H9 (cell line): ENCODE measurements at regions not wholly inside any gene's neighbourhood (a gene's known extent, or its start where the extent isn't known, plus 50 kb on each side); places are given as distances from the start of the nearest gene placed in this dataset.

Experiments used
- DNase-seq: peaks from one replicate; pipeline ENCODE4 v3.0.0-alpha.2; 2017
- H2AFZ ChIP-seq: one replicate; pipeline ENCODE4 v1.6.1; 2013; ENCODE audit warnings: mild to moderate bottlenecking, low read length, control low read depth, moderate library complexity
- H2AK5ac ChIP-seq: 2 replicates; pipeline ENCODE4 v1.6.1; 2013; ENCODE audit warnings: low read length, control low read depth, mixed read lengths; ENCODE audit not compliant: insufficient read length
- H2BK120ac ChIP-seq: one replicate; pipeline ENCODE4 v1.6.1; 2013; ENCODE audit warnings: low read depth, mild to moderate bottlenecking, low read length, control low read depth, inconsistent platforms; ENCODE audit not compliant: poor library complexity, severe bottlenecking
- H2BK12ac ChIP-seq: 2 replicates; pipeline ENCODE4 v1.6.1; 2013; ENCODE audit warnings: low read length, control low read depth, mixed read lengths, low read depth; ENCODE audit not compliant: insufficient read length
- H2BK15ac ChIP-seq: 2 replicates; pipeline ENCODE4 v1.6.1; 2013; ENCODE audit warnings: low read depth, low read length, control low read depth
- H2BK20ac ChIP-seq: one replicate; pipeline ENCODE4 v1.6.1; 2013; ENCODE audit warnings: low read depth, mild to moderate bottlenecking, low read length, control low read depth, inconsistent platforms; ENCODE audit not compliant: poor library complexity, severe bottlenecking
- H2BK5ac ChIP-seq: 2 replicates; pipeline ENCODE4 v1.6.1; 2013; ENCODE audit warnings: low read length, control low read depth, mixed read lengths; ENCODE audit not compliant: insufficient read length
- H3K14ac ChIP-seq: 2 replicates; pipeline ENCODE4 v1.6.1; 2013; ENCODE audit warnings: low read length, control low read depth; ENCODE audit not compliant: insufficient read depth
- H3K18ac ChIP-seq: 2 replicates; pipeline ENCODE4 v1.6.1; 2013; ENCODE audit warnings: low read depth, mild to moderate bottlenecking, mixed read lengths, low read length, control low read depth; ENCODE audit not compliant: insufficient read length
- H3K23ac ChIP-seq: 2 replicates; pipeline ENCODE4 v1.6.1; 2013; ENCODE audit warnings: low read length, control low read depth, mixed read lengths, low read depth; ENCODE audit not compliant: insufficient read length
- H3K23me2 ChIP-seq: 2 replicates; pipeline ENCODE4 v1.6.1; 2013; ENCODE audit warnings: low read depth, mild to moderate bottlenecking, mixed read lengths, low read length, control low read depth; ENCODE audit not compliant: insufficient read length, poor library complexity, severe bottlenecking
- H3K27ac ChIP-seq: 2 replicates; pipeline ENCODE4 v1.5.1; 2013; ENCODE audit warnings: low read length, control low read depth, mixed read lengths, low read depth; ENCODE audit not compliant: insufficient read length
- H3K27me3 ChIP-seq: 2 replicates; pipeline ENCODE4 v1.6.1; 2013; ENCODE audit warnings: low read length, control low read depth, inconsistent platforms; ENCODE audit not compliant: insufficient read depth
- H3K4ac ChIP-seq: 2 replicates; pipeline ENCODE4 v1.6.1; 2013; ENCODE audit warnings: low read depth, mild to moderate bottlenecking, control low read depth, inconsistent platforms, low read length, moderate library complexity
- H3K4me1 ChIP-seq: 2 replicates; pipeline ENCODE4 v1.6.1; 2013; ENCODE audit warnings: low read length, control low read depth, inconsistent platforms; ENCODE audit not compliant: insufficient read depth
- H3K4me2 ChIP-seq: 2 replicates; pipeline ENCODE4 v1.6.1; 2013; ENCODE audit warnings: low read length, control low read depth, mixed read lengths; ENCODE audit not compliant: insufficient read length, insufficient read depth
- H3K56ac ChIP-seq: 2 replicates; pipeline ENCODE4 v1.6.1; 2013; ENCODE audit warnings: low read depth, mild to moderate bottlenecking, mixed read lengths, low read length, control low read depth; ENCODE audit not compliant: insufficient read length
- H3K79me1 ChIP-seq: 2 replicates; pipeline ENCODE4 v1.6.1; 2013; ENCODE audit warnings: low read depth, mild to moderate bottlenecking, moderate library complexity, low read length, control low read depth, inconsistent platforms; ENCODE audit not compliant: insufficient read depth, poor library complexity, severe bottlenecking
- H3K79me2 ChIP-seq: 2 replicates; pipeline ENCODE4 v1.6.1; 2013; ENCODE audit warnings: low read length, control low read depth, inconsistent platforms; ENCODE audit not compliant: insufficient read depth
- H3K9ac ChIP-seq: 2 replicates; pipeline ENCODE4 v1.6.1; 2013; ENCODE audit warnings: low read length, control low read depth, mixed read lengths; ENCODE audit not compliant: insufficient read length; ENCODE audit errors: extremely low read depth
- H3K9me3 ChIP-seq: one replicate; pipeline ENCODE4 v1.6.1; 2013; ENCODE audit warnings: low read depth, low read length, inconsistent platforms; ENCODE audit not compliant: control insufficient read depth
- H3T11ph ChIP-seq: one replicate; pipeline ENCODE4 v1.6.1; 2013; ENCODE audit warnings: mild to moderate bottlenecking, low read length, control low read depth, inconsistent platforms
- H4K20me1 ChIP-seq: one replicate; pipeline ENCODE4 v1.6.1; 2013; ENCODE audit not compliant: control insufficient read depth, insufficient read length, insufficient read depth
- H4K5ac ChIP-seq: 2 replicates; pipeline ENCODE4 v1.6.1; 2013; ENCODE audit warnings: low read depth, mild to moderate bottlenecking, mixed read lengths, low read length, control low read depth; ENCODE audit not compliant: insufficient read length
- H4K8ac ChIP-seq: replicated peaks from 2 replicates; pipeline ENCODE4 v1.6.1; 2013; ENCODE audit warnings: low read length, control low read depth, mixed read lengths, low read depth; ENCODE audit not compliant: insufficient read length
- H4K91ac ChIP-seq: 2 replicates; pipeline ENCODE4 v1.6.1; 2013; ENCODE audit warnings: low read depth, mild to moderate bottlenecking, moderate library complexity, mixed read lengths, low read length, control low read depth; ENCODE audit not compliant: insufficient read length
- H3K27ac Mint-ChIP-seq, 3 experiments: 2 replicates in 2 of 3; 3 replicates in 1 of 3; pipeline ENCODE4 v1.8.0; 2020 to 2021; ENCODE audit warnings: mixed read lengths in 3 of 3, mild to moderate bottlenecking in 1 of 3, moderate library complexity in 1 of 3
- H3K27me3 Mint-ChIP-seq: 2 replicates; pipeline ENCODE4 v1.8.0; 2021; ENCODE audit warnings: low read depth, mild to moderate bottlenecking, moderate library complexity, mixed read lengths
- H3K36me3 Mint-ChIP-seq, 3 experiments: 2 replicates in 2 of 3; 3 replicates in 1 of 3; pipeline ENCODE4 v1.8.0; 2020 to 2021; ENCODE audit warnings: low read depth in 3 of 3, mixed read lengths in 3 of 3; ENCODE audit not compliant: insufficient read depth in 1 of 3
- H3K4me1 Mint-ChIP-seq, 2 experiments: 2 replicates each; pipeline ENCODE4 v1.8.0; 2020; ENCODE audit warnings: mixed read lengths in 2 of 2
- H3K4me3 Mint-ChIP-seq, 2 experiments: 2 replicates in 1 of 2; 3 replicates in 1 of 2; pipeline ENCODE4 v1.8.0; 2020 to 2021; ENCODE audit warnings: mild to moderate bottlenecking in 2 of 2, mixed read lengths in 2 of 2, moderate library complexity in 1 of 2
- H3K9me3 Mint-ChIP-seq, 2 experiments: 2 replicates in 1 of 2; 3 replicates in 1 of 2; pipeline ENCODE4 v1.8.0; 2020; ENCODE audit warnings: mild to moderate bottlenecking in 2 of 2, mixed read lengths in 2 of 2, moderate library complexity in 1 of 2
- WGBS: extraction: QIAGEN DNeasy Blood & Tissue Kit; methylation state at CpG from one replicate; pipeline ENCODE4 v1.1.7; 2013; ENCODE audit warnings: missing lambda C conversion rate, low lambda C conversion rate, mixed read lengths; ENCODE audit not compliant: insufficient read length; ENCODE audit errors: extremely low coverage; 5-methylcytosine and 5-hydroxymethylcytosine counted together
- TF ChIP-seq, protein P1 (sequence below): fragments of 200-600 bp; sonication (generic); conservative IDR thresholded peaks from 3 replicates; pipeline ENCODE4 v1.8.0; 2021; ENCODE audit warnings: antibody characterized with exemption, mild to moderate bottlenecking

DNA sequence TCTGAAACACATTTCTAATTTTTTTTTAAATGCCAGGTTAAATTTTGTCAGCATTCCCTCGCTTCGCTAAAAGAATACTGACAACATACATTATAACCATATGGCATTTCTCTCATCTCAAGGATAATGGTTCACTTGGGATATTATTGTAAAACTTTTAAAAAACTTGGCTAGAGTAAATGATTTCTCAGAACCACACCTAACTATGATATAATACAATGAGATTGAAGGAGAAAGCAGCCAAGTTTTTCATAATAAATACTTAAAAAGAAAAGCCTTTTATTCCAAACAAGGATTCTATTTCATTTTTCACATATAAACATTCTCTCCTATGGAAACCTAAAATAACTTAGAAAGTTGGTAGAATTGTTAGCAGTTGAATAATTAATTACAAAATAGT is 413.9 kb downstream of the HGF start:
- DNase-seq, result no peak
- no peak overlapping the region for H2AK5ac ChIP-seq
- no peak overlapping the region for H2AFZ ChIP-seq
- Mint-ChIP-seq H3K27ac (no peak overlapping the region), H3K9me3 (no peaks in the 10 kb centered on the region), H3K27me3 (no peaks in the 10 kb centered on the region), H3K4me1 (no peaks in the 10 kb centered on the region), H3K36me3 (no peaks in the 10 kb centered on the region), H3K4me3 (no peak overlapping the region)
- no peak overlapping the region for H3T11ph ChIP-seq
- H4K8ac ChIP-seq, result no peak overlapping the region
- TF ChIP-seq, protein P1, sequence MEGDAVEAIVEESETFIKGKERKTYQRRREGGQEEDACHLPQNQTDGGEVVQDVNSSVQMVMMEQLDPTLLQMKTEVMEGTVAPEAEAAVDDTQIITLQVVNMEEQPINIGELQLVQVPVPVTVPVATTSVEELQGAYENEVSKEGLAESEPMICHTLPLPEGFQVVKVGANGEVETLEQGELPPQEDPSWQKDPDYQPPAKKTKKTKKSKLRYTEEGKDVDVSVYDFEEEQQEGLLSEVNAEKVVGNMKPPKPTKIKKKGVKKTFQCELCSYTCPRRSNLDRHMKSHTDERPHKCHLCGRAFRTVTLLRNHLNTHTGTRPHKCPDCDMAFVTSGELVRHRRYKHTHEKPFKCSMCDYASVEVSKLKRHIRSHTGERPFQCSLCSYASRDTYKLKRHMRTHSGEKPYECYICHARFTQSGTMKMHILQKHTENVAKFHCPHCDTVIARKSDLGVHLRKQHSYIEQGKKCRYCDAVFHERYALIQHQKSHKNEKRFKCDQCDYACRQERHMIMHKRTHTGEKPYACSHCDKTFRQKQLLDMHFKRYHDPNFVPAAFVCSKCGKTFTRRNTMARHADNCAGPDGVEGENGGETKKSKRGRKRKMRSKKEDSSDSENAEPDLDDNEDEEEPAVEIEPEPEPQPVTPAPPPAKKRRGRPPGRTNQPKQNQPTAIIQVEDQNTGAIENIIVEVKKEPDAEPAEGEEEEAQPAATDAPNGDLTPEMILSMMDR, result no peak
- H3K4me1 ChIP-seq, result no peaks in the 10 kb centered on the region
- no peak overlapping the region for H3K4ac ChIP-seq
- no peaks in the 10 kb centered on the region for H3K79me1 ChIP-seq
- no peak overlapping the region for H3K23ac ChIP-seq
- H3K23me2 ChIP-seq, result no peaks in the 10 kb centered on the region
- no peak overlapping the region for H3K9ac ChIP-seq
- H2BK15ac ChIP-seq, result no peak overlapping the region
- no CpG with 5 or more reads among the region's 2 CpGs for WGBS
- H2BK120ac ChIP-seq, result no peak overlapping the region
- no peak overlapping the region for H4K5ac ChIP-seq
- H3K27ac ChIP-seq, result no peak overlapping the region
- no peak overlapping the region for H3K18ac ChIP-seq
- no peak overlapping the region for H3K4me2 ChIP-seq
- H2BK5ac ChIP-seq, result no peak overlapping the region
- no peaks in the 10 kb centered on the region for H4K20me1 ChIP-seq
- H3K56ac ChIP-seq, result no peak overlapping the region
- H3K9me3 ChIP-seq, result no peaks in the 10 kb centered on the region
- no peaks in the 10 kb centered on the region for H3K27me3 ChIP-seq
- H2BK20ac ChIP-seq, result no peak overlapping the region
- H2BK12ac ChIP-seq, result no peak overlapping the region
- H3K14ac ChIP-seq, result no peak overlapping the region
- H4K91ac ChIP-seq, result no peak overlapping the region
- H3K79me2 ChIP-seq, result no peaks in the 10 kb centered on the region
